SK-N-MC (cell line): ENCODE measurements at regions not wholly inside any gene's neighbourhood (a gene's known extent, or its start where the extent isn't known, plus 50 kb on each side); places are given as distances from the start of the nearest gene placed in this dataset.

ENCODE experiments used
- EZH2 ChIP-seq: fragments of 200-600 bp; sonication (generic); IDR thresholded peaks from one replicate; pipeline ENCODE4 v1.6.1; 2017; ENCODE audit warnings: antibody characterized with exemption
- FOXP2 ChIP-seq: optimal IDR thresholded peaks from 2 replicates; pipeline ENCODE3; 2011; ENCODE audit warnings: mild to moderate bottlenecking, moderate library complexity; ENCODE audit not compliant: insufficient read depth; ENCODE audit errors: extremely low read length, control extremely low read depth
- POLR2AphosphoS5 ChIP-seq: IDR thresholded peaks from 2 replicates; pipeline ENCODE4 v1.6.1; 2012; ENCODE audit warnings: mild to moderate bottlenecking, low read depth, low read length, borderline replicate concordance

DNA sequence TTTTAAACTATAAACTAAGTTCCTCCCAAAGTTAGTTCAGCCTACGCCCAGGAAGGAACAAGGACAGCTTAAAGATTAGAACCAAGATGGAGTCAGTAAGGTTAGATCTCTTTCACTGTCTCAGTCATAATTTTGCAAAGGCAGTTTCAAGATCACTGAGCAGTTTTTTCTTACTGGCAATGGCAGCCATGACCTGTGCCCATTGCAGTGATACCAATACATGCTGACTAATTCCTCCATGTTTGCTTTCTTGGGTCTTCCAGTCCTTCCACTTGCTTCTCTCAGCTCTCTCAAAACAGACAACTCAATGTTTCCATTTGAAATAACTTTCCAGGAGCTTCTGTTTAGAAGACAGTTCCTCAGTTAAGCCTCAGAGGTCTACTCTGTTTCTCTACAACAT lies 79.5 kb downstream of the PCDH18 start:
- TF ChIP-seq POLR2AphosphoS5 (no peak), EZH2 (no peak), FOXP2 (no peak)
